Astrocyte (in vitro differentiated cells and primary cell): ENCODE measurements at regions not wholly inside any gene's neighbourhood (a gene's known extent, or its start where the extent isn't known, plus 50 kb on each side); places are given as distances from the start of the nearest gene placed in this dataset.

Experiments used
- DNase-seq: peaks from one replicate; pipeline ENCODE4 v3.0.0-alpha.2; 2010; ENCODE audit warnings: low read depth
- FAIRE-seq: peaks from 2 replicates; lab custom pipeline; 2011; peaks lifted over from hg19 to GRCh38; lab: Jason Lieb, UNC
- H2AFZ ChIP-seq: 2 replicates; pipeline ENCODE4 v1.6.0; 2012; ENCODE audit warnings: low read depth, low read length, inconsistent platforms
- H3K27ac ChIP-seq: 2 replicates; pipeline ENCODE4 v1.5.1; 2011; ENCODE audit warnings: low read depth, low read length, inconsistent platforms
- H3K27me3 ChIP-seq: 2 replicates; pipeline ENCODE4 v1.6.0; 2011; ENCODE audit warnings: low read length, inconsistent platforms; ENCODE audit not compliant: insufficient read depth
- H3K36me3 ChIP-seq: 2 replicates; pipeline ENCODE4 v1.5.1; 2011; ENCODE audit warnings: low read length, inconsistent platforms; ENCODE audit not compliant: insufficient read depth
- H3K4me1 ChIP-seq: 2 replicates; pipeline ENCODE4 v1.5.1; 2011; ENCODE audit warnings: low read length, inconsistent platforms; ENCODE audit not compliant: insufficient read depth
- H3K4me2 ChIP-seq: 2 replicates; pipeline ENCODE4 v1.6.0; 2012; ENCODE audit warnings: low read length, inconsistent platforms
- H3K4me3 ChIP-seq: 2 replicates; pipeline ENCODE4 v1.5.1; 2011; ENCODE audit warnings: low read depth, mild to moderate bottlenecking, low read length, inconsistent platforms; ENCODE audit not compliant: insufficient read depth
- H3K79me2 ChIP-seq: 2 replicates; pipeline ENCODE4 v1.6.0; 2012; ENCODE audit warnings: mild to moderate bottlenecking, low read length, inconsistent platforms; ENCODE audit not compliant: insufficient read depth
- H3K9ac ChIP-seq: 2 replicates; pipeline ENCODE4 v1.6.0; 2012; ENCODE audit warnings: mild to moderate bottlenecking, low read length, inconsistent platforms
- H3K9me3 ChIP-seq: 2 replicates; pipeline ENCODE4 v1.5.1; 2012; ENCODE audit warnings: low read depth, mild to moderate bottlenecking, low read length, inconsistent platforms; ENCODE audit not compliant: insufficient read depth
- H4K20me1 ChIP-seq: 2 replicates; pipeline ENCODE4 v1.6.0; 2012; ENCODE audit warnings: low read length, inconsistent platforms; ENCODE audit not compliant: insufficient read depth
- H3K27ac Mint-ChIP-seq: one replicate; pipeline ENCODE4 v1.8.0; 2021; ENCODE audit warnings: mild to moderate bottlenecking, mixed read lengths; ENCODE audit not compliant: unreplicated experiment
- H3K27me3 Mint-ChIP-seq: one replicate; pipeline ENCODE4 v1.8.0; 2021; ENCODE audit warnings: low read depth, mixed read lengths; ENCODE audit not compliant: unreplicated experiment
- H3K36me3 Mint-ChIP-seq: one replicate; pipeline ENCODE4 v1.8.0; 2021; ENCODE audit warnings: low read depth, mixed read lengths; ENCODE audit not compliant: unreplicated experiment
- H3K4me1 Mint-ChIP-seq: one replicate; pipeline ENCODE4 v1.8.0; 2021; ENCODE audit warnings: low read depth, mixed read lengths; ENCODE audit not compliant: unreplicated experiment
- H3K4me3 Mint-ChIP-seq: one replicate; pipeline ENCODE4 v1.8.0; 2021; ENCODE audit warnings: mild to moderate bottlenecking, moderate library complexity, mixed read lengths; ENCODE audit not compliant: unreplicated experiment
- H3K9me3 Mint-ChIP-seq: one replicate; pipeline ENCODE4 v1.8.0; 2021; ENCODE audit warnings: mild to moderate bottlenecking, mixed read lengths; ENCODE audit not compliant: unreplicated experiment
- CTCF ChIP-seq: IDR thresholded peaks from 2 replicates; pipeline ENCODE4 v1.5.1; 2011; ENCODE audit warnings: low read depth, mild to moderate bottlenecking, inconsistent platforms, low read length, moderate library complexity; ENCODE audit not compliant: insufficient read depth
- EZH2 ChIP-seq: IDR thresholded peaks from 2 replicates; pipeline ENCODE4 v1.6.1; 2012; ENCODE audit warnings: mild to moderate bottlenecking, low read length, inconsistent platforms; ENCODE audit not compliant: insufficient read depth

- no peak overlapping the region for H3K27ac Mint-ChIP-seq
- no peak for DNase-seq
- no peak for FAIRE-seq
- H3K9me3 Mint-ChIP-seq: no peaks in the 10 kb centered on the region
- no peak overlapping the region for H3K4me3 ChIP-seq
- TF ChIP-seq EZH2 (no peak), CTCF (no peak)
- no peak overlapping the region for H3K4me2 ChIP-seq
- H3K9ac ChIP-seq: no peak overlapping the region
- H3K27me3 ChIP-seq: no peaks in the 10 kb centered on the region
- no peaks in the 10 kb centered on the region for H3K4me1 ChIP-seq
- no peaks in the 10 kb centered on the region for H3K27me3 Mint-ChIP-seq
- no peak overlapping the region for H3K4me3 Mint-ChIP-seq
- H4K20me1 ChIP-seq: no peaks in the 10 kb centered on the region
- no peak overlapping the region for H2AFZ ChIP-seq
- H3K27ac ChIP-seq: no peak overlapping the region
- no peaks in the 10 kb centered on the region for H3K36me3 ChIP-seq
- peaks cover 13% of the 10 kb centered on the region for H3K4me1 Mint-ChIP-seq
- no peaks in the 10 kb centered on the region for H3K36me3 Mint-ChIP-seq
- no peaks in the 10 kb centered on the region for H3K9me3 ChIP-seq
- no peaks in the 10 kb centered on the region for H3K79me2 ChIP-seq
Measured at GRCh38 chr5:160979385-160979784, 127.4 kb upstream of the ATP10B start.

- H3K4me2 ChIP-seq: no peak overlapping the region
- no peak for TF ChIP-seq CTCF
- TF ChIP-seq EZH2: no peak
- H3K4me3 ChIP-seq: no peak overlapping the region
- H3K79me2 ChIP-seq: no peaks in the 10 kb centered on the region
- no peak for FAIRE-seq
- no peaks in the 10 kb centered on the region for H3K9me3 ChIP-seq
- Mint-ChIP-seq H3K4me1 (peaks cover 13% of the 10 kb centered on the region), H3K4me3 (no peak overlapping the region), H3K27ac (no peak overlapping the region), H3K27me3 (no peaks in the 10 kb centered on the region), H3K36me3 (no peaks in the 10 kb centered on the region), H3K9me3 (no peaks in the 10 kb centered on the region)
- DNase-seq: no peak
- no peaks in the 10 kb centered on the region for H4K20me1 ChIP-seq
- no peaks in the 10 kb centered on the region for H3K27me3 ChIP-seq
- no peak overlapping the region for H2AFZ ChIP-seq
- no peak overlapping the region for H3K27ac ChIP-seq
- no peaks in the 10 kb centered on the region for H3K4me1 ChIP-seq
- H3K36me3 ChIP-seq: no peaks in the 10 kb centered on the region
- H3K9ac ChIP-seq: no peak overlapping the region
Measured at GRCh38 chr5:160978944-160979343, 126.9 kb upstream of the ATP10B start.

GRCh38 chr5:160976181-160976580 is 124.2 kb upstream of the ATP10B start:
- Histone ChIP-seq H3K4me1 (no peaks in the 10 kb centered on the region), H3K9ac (no peak overlapping the region), H2AFZ (no peak overlapping the region), H3K79me2 (no peaks in the 10 kb centered on the region), H3K36me3 (no peaks in the 10 kb centered on the region), H4K20me1 (no peaks in the 10 kb centered on the region), H3K27ac (no peak overlapping the region), H3K4me2 (no peak overlapping the region), H3K27me3 (no peaks in the 10 kb centered on the region), H3K4me3 (no peak overlapping the region), H3K9me3 (no peaks in the 10 kb centered on the region)
- FAIRE-seq (no peak), DNase-seq (peak; percentile 1)
- Mint-ChIP-seq H3K4me3 (no peak overlapping the region), H3K27ac (no peak overlapping the region), H3K4me1 (peaks cover 13% of the 10 kb centered on the region), H3K27me3 (no peaks in the 10 kb centered on the region), H3K9me3 (no peaks in the 10 kb centered on the region), H3K36me3 (no peaks in the 10 kb centered on the region)
- TF ChIP-seq EZH2 (no peak), CTCF (no peak)
